WTC11 (cell line): ENCODE measurements at regions not wholly inside any gene's neighbourhood (a gene's known extent, or its start where the extent isn't known, plus 50 kb on each side); places are given as distances from the start of the nearest gene placed in this dataset.

Experiments
- CREB1 ChIP-seq: sonication (generic); formaldehyde crosslinking; IDR thresholded peaks from 2 replicates; pipeline ENCODE4 v1.8.0; 2023; ENCODE audit warnings: mild to moderate bottlenecking, missing genetic modification reagents
- E2F1 ChIP-seq: sonication (generic); formaldehyde crosslinking; IDR thresholded peaks from 2 replicates; pipeline ENCODE4 v1.8.0; 2022; ENCODE audit warnings: mild to moderate bottlenecking, missing genetic modification reagents
- ETV6 ChIP-seq: sonication (generic); formaldehyde crosslinking; IDR thresholded peaks from 2 replicates; pipeline ENCODE4 v1.8.1; 2022; ENCODE audit warnings: mild to moderate bottlenecking, missing genetic modification reagents
- NR1H2 ChIP-seq: sonication (generic); formaldehyde crosslinking; IDR thresholded peaks from 2 replicates; pipeline ENCODE4 v1.9.0; 2021; ENCODE audit warnings: mild to moderate bottlenecking, moderate library complexity, missing genetic modification reagents
- RELA ChIP-seq: sonication (generic); formaldehyde crosslinking; IDR thresholded peaks from 2 replicates; pipeline ENCODE4 v1.8.1; 2022; ENCODE audit warnings: missing genetic modification reagents, mild to moderate bottlenecking, borderline replicate concordance
- SMAD4 ChIP-seq: sonication (generic); formaldehyde crosslinking; IDR thresholded peaks from 2 replicates; pipeline ENCODE4 v1.8.0; 2022; ENCODE audit warnings: mild to moderate bottlenecking, missing genetic modification reagents
- STAT6 ChIP-seq: sonication (generic); formaldehyde crosslinking; conservative IDR thresholded peaks from 2 replicates; pipeline ENCODE4 v1.8.1; 2023; ENCODE audit warnings: mild to moderate bottlenecking, low read depth, missing genetic modification reagents, moderate library complexity
- ZNF121 ChIP-seq: sonication (generic); formaldehyde crosslinking; IDR thresholded peaks from 2 replicates; pipeline ENCODE4 v1.8.0; 2023; ENCODE audit warnings: missing genetic modification reagents
- TF ChIP-seq, protein P1 (sequence below): fragments of 200-600 bp; IDR thresholded peaks from 2 replicates; pipeline ENCODE4 v1.8.0; 2022; ENCODE audit warnings: antibody characterized with exemption
- TF ChIP-seq, protein P2 (sequence below): sonication (generic); formaldehyde crosslinking; IDR thresholded peaks from 2 replicates; pipeline ENCODE4 v1.8.0; 2022; ENCODE audit warnings: mild to moderate bottlenecking, missing genetic modification reagents
- TF ChIP-seq, protein P3 (sequence below): sonication (generic); formaldehyde crosslinking; IDR thresholded peaks from 2 replicates; pipeline ENCODE4 v1.8.0; 2023; ENCODE audit warnings: missing genetic modification reagents

GRCh38 chr9:82110881-82111280 is 122.3 kb downstream of the SPATA31D1 start:
- TF ChIP-seq, protein P1, sequence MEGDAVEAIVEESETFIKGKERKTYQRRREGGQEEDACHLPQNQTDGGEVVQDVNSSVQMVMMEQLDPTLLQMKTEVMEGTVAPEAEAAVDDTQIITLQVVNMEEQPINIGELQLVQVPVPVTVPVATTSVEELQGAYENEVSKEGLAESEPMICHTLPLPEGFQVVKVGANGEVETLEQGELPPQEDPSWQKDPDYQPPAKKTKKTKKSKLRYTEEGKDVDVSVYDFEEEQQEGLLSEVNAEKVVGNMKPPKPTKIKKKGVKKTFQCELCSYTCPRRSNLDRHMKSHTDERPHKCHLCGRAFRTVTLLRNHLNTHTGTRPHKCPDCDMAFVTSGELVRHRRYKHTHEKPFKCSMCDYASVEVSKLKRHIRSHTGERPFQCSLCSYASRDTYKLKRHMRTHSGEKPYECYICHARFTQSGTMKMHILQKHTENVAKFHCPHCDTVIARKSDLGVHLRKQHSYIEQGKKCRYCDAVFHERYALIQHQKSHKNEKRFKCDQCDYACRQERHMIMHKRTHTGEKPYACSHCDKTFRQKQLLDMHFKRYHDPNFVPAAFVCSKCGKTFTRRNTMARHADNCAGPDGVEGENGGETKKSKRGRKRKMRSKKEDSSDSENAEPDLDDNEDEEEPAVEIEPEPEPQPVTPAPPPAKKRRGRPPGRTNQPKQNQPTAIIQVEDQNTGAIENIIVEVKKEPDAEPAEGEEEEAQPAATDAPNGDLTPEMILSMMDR = no peak
- no peak for TF ChIP-seq ZNF121 (CRISPR knock-in tag)
- TF ChIP-seq ETV6 = no peak
- no peak for TF ChIP-seq STAT6 (CRISPR knock-in tag)
- no peak for TF ChIP-seq CREB1 (CRISPR knock-in tag)
- TF ChIP-seq, protein P2, sequence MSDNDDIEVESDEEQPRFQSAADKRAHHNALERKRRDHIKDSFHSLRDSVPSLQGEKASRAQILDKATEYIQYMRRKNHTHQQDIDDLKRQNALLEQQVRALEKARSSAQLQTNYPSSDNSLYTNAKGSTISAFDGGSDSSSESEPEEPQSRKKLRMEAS (CRISPR knock-in tag) = no peak
- no peak for TF ChIP-seq RELA (CRISPR knock-in tag)
- no peak for TF ChIP-seq NR1H2 (CRISPR knock-in tag)
- TF ChIP-seq, protein P3, sequence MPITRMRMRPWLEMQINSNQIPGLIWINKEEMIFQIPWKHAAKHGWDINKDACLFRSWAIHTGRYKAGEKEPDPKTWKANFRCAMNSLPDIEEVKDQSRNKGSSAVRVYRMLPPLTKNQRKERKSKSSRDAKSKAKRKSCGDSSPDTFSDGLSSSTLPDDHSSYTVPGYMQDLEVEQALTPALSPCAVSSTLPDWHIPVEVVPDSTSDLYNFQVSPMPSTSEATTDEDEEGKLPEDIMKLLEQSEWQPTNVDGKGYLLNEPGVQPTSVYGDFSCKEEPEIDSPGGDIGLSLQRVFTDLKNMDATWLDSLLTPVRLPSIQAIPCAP (CRISPR knock-in tag) = no peak
- no peak for TF ChIP-seq E2F1 (CRISPR knock-in tag)
- no peak for TF ChIP-seq SMAD4
